Mesendoderm (in vitro differentiated cells): ENCODE measurements at regions not wholly inside any gene's neighbourhood (a gene's known extent, or its start where the extent isn't known, plus 50 kb on each side); places are given as distances from the start of the nearest gene placed in this dataset.
A peak's percentile ranks its signal among the peaks of the same experiment; 100 is the strongest.

ENCODE experiments used
- DNase-seq: peaks from one replicate; pipeline ENCODE4 v3.0.0; 2013
- H2AK5ac ChIP-seq: 2 replicates; pipeline ENCODE4 v1.6.1; 2013; ENCODE audit warnings: low read length, inconsistent platforms
- H2BK120ac ChIP-seq: 2 replicates; pipeline ENCODE4 v1.6.1; 2013; ENCODE audit warnings: low read depth, mild to moderate bottlenecking, low read length, moderate library complexity, mixed read lengths
- H2BK15ac ChIP-seq: replicated peaks from 2 replicates; pipeline ENCODE4 v1.6.1; 2013; ENCODE audit warnings: low read depth, mild to moderate bottlenecking, moderate library complexity
- H2BK5ac ChIP-seq: 2 replicates; pipeline ENCODE4 v1.6.1; 2013; ENCODE audit warnings: low read length, inconsistent platforms
- H3K18ac ChIP-seq: 2 replicates; pipeline ENCODE4 v1.6.1; 2013; ENCODE audit warnings: mild to moderate bottlenecking, low read length, mixed read lengths
- H3K23ac ChIP-seq: one replicate; pipeline ENCODE4 v1.6.1; 2013; ENCODE audit warnings: low read length
- H3K27ac ChIP-seq: 2 replicates; pipeline ENCODE4 v1.5.1; 2013; ENCODE audit warnings: low read depth, mild to moderate bottlenecking, inconsistent platforms, low read length, moderate library complexity
- H3K27me3 ChIP-seq: 2 replicates; pipeline ENCODE4 v1.6.1; 2013; ENCODE audit warnings: low read length, control low read depth, mild to moderate bottlenecking, inconsistent platforms; ENCODE audit not compliant: insufficient read depth, poor library complexity
- H3K36me3 ChIP-seq: 2 replicates; pipeline ENCODE4 v1.6.1; 2013; ENCODE audit warnings: low read length, inconsistent platforms; ENCODE audit not compliant: control insufficient read depth, insufficient read depth
- H3K4ac ChIP-seq: one replicate; pipeline ENCODE4 v1.6.1; 2013; ENCODE audit warnings: low read depth, mild to moderate bottlenecking, low read length, moderate library complexity
- H3K4me1 ChIP-seq: 2 replicates; pipeline ENCODE4 v1.6.1; 2013; ENCODE audit warnings: low read depth, low read length, inconsistent platforms; ENCODE audit not compliant: control insufficient read depth
- H3K4me2 ChIP-seq: 2 replicates; pipeline ENCODE4 v1.6.1; 2013; ENCODE audit warnings: low read length
- H3K4me3 ChIP-seq: 2 replicates; pipeline ENCODE4 v1.5.1; 2013; ENCODE audit warnings: mild to moderate bottlenecking, low read length
- H3K56ac ChIP-seq: one replicate; pipeline ENCODE4 v1.6.1; 2013; ENCODE audit warnings: low read length
- H3K79me1 ChIP-seq: 2 replicates; pipeline ENCODE4 v1.6.1; 2013; ENCODE audit warnings: low read length, inconsistent platforms
- H3K79me2 ChIP-seq: 2 replicates; pipeline ENCODE4 v1.6.1; 2013; ENCODE audit warnings: mild to moderate bottlenecking, low read length; ENCODE audit not compliant: control insufficient read depth, insufficient read depth
- H3K9ac ChIP-seq: 2 replicates; pipeline ENCODE4 v1.6.1; 2013; ENCODE audit warnings: low read length, inconsistent platforms
- H4K5ac ChIP-seq: one replicate; pipeline ENCODE4 v1.6.1; 2013; ENCODE audit warnings: low read length
- H4K8ac ChIP-seq: one replicate; pipeline ENCODE4 v1.6.1; 2013; ENCODE audit warnings: low read depth, mild to moderate bottlenecking, control low read depth, low read length, moderate library complexity
- WGBS: extraction: QIAGEN DNeasy Blood & Tissue Kit; methylation state at CpG from one replicate; pipeline ENCODE4 v1.1.7; 2013; ENCODE audit warnings: low lambda C conversion rate, missing lambda C conversion rate; ENCODE audit not compliant: insufficient coverage; ENCODE audit errors: extremely low coverage; 5-methylcytosine and 5-hydroxymethylcytosine counted together

DNA sequence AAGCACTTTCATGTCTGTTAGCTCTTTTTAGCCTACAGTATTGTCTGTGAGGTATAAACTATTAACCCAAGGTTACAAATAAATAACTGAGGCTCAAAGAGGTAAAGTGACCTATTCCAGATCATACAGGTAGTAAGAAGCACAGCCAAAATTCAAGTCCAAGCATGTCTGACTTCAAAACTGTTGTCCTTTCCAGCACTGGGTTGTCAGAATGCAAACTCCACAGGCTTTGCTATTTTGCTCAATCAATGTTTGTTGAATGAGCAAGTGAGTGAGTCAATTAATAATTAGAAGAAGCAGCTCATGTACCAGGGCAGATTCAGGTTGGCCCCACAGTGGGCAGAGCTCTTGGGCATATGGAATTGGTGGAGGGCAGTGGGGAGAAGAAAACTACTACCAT, 134.1 kb upstream of the ARHGEF9 start:
- H4K5ac ChIP-seq, result no peak overlapping the region
- H3K23ac ChIP-seq, result no peak overlapping the region
- no peaks in the 10 kb centered on the region for H3K79me1 ChIP-seq
- H3K27me3 ChIP-seq, result no peaks in the 10 kb centered on the region
- H3K18ac ChIP-seq, result no peak overlapping the region
- H3K9ac ChIP-seq, result no peak overlapping the region
- H3K56ac ChIP-seq, result no peak overlapping the region
- H2AK5ac ChIP-seq, result no peak overlapping the region
- H2BK5ac ChIP-seq, result no peak overlapping the region
- H3K4me3 ChIP-seq, result no peak overlapping the region
- peak; percentile 7 for DNase-seq
- H3K36me3 ChIP-seq, result no peaks in the 10 kb centered on the region
- H3K4me1 ChIP-seq, result no peaks in the 10 kb centered on the region
- H3K4me2 ChIP-seq, result no peak overlapping the region
- H2BK15ac ChIP-seq, result no peak overlapping the region
- H2BK120ac ChIP-seq, result no peak overlapping the region
- H3K79me2 ChIP-seq, result no peaks in the 10 kb centered on the region
- no peak overlapping the region for H4K8ac ChIP-seq
- H3K4ac ChIP-seq, result no peak overlapping the region
- no peak overlapping the region for H3K27ac ChIP-seq

DNA sequence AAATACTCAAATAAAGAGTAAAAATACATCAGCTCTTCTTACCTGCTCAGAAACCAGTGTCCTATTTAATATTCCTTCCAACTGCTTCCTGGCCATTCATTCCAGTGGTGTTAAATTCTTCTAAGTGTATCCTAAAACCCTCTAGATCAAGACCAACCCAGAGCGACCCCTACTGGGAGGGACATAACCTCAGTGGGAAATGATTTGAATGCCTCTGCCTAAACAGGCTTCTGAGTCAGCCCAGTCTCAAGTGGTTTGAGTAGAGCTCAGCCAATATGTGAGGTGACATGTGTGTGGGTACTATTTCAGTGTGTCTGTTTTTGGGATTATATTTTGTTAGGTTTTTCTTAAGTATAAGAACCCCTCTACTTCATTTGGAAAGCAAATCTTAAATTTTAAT, 133.6 kb upstream of the ARHGEF9 start:
- Histone ChIP-seq H2AK5ac (no peak overlapping the region), H3K18ac (no peak overlapping the region), H2BK15ac (no peak overlapping the region), H3K27me3 (no peaks in the 10 kb centered on the region), H3K79me1 (no peaks in the 10 kb centered on the region), H3K4me1 (no peaks in the 10 kb centered on the region), H3K4ac (no peak overlapping the region), H2BK120ac (no peak overlapping the region), H2BK5ac (no peak overlapping the region), H3K36me3 (no peaks in the 10 kb centered on the region), H3K56ac (no peak overlapping the region), H4K8ac (no peak overlapping the region), H3K23ac (no peak overlapping the region), H3K79me2 (no peaks in the 10 kb centered on the region), H3K27ac (no peak overlapping the region), H4K5ac (no peak overlapping the region), H3K4me2 (no peak overlapping the region), H3K4me3 (no peak overlapping the region), H3K9ac (no peak overlapping the region)
- peak; percentile 65 for DNase-seq
- no CpG with 5 or more reads among the region's 1 CpG for WGBS

DNA sequence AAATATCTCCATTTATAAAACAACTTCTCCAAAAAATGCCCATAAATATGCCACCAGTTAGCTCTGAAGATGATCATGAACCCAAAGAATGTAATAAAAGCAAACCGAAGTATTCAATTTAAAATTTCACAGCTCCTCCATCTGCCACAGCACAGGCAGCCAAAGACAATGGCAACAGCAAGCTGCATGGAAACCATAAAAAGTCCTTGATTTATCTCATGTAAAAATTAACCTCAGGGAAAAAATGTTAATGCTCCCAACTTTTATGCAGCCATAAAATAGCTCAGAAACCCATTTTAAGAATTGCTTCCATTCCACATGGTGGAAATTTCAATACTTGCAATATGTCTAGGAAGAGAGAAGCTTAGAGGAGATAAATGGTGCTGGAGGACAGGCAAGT, 132.3 kb upstream of the ARHGEF9 start:
- no peak overlapping the region for H3K4me3 ChIP-seq
- no peak overlapping the region for H2BK5ac ChIP-seq
- DNase-seq, result no peak
- no peak overlapping the region for H3K4me2 ChIP-seq
- no peak overlapping the region for H2BK15ac ChIP-seq
- H3K18ac ChIP-seq, result no peak overlapping the region
- H3K36me3 ChIP-seq, result no peaks in the 10 kb centered on the region
- H3K27ac ChIP-seq, result no peak overlapping the region
- H3K4ac ChIP-seq, result no peak overlapping the region
- H3K79me1 ChIP-seq, result no peaks in the 10 kb centered on the region
- H2BK120ac ChIP-seq, result no peak overlapping the region
- no peaks in the 10 kb centered on the region for H3K79me2 ChIP-seq
- H4K8ac ChIP-seq, result no peak overlapping the region
- no peak overlapping the region for H2AK5ac ChIP-seq
- no peak overlapping the region for H3K9ac ChIP-seq
- no peak overlapping the region for H3K56ac ChIP-seq
- H4K5ac ChIP-seq, result no peak overlapping the region
- H3K23ac ChIP-seq, result no peak overlapping the region
- WGBS, result no CpG with 5 or more reads among the region's 1 CpG
- no peaks in the 10 kb centered on the region for H3K4me1 ChIP-seq
- H3K27me3 ChIP-seq, result no peaks in the 10 kb centered on the region

DNA sequence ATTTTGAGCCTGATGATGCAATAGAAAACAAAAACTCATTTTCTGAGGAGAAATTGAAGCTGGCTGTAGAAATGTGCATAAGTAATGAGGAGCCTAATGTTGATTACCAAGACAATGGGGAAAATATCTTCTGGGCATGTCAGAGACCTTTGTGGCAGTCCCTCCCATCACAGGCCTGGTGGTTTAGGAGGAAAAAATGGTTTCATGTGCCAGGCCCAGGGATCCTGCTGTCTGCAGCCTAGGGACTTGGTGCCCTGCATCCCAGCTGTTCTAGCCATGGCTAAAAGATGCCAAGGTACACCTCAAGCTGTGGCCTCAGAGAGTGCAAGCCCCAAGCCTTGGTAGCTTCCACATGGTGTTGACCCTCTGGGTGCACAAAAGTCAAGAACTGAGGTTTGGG, 128.7 kb upstream of the ARHGEF9 start:
- Histone ChIP-seq H2BK120ac (no peak overlapping the region), H3K79me2 (no peaks in the 10 kb centered on the region), H3K4ac (no peak overlapping the region), H3K79me1 (no peaks in the 10 kb centered on the region), H3K27ac (no peak overlapping the region), H3K36me3 (no peaks in the 10 kb centered on the region), H3K56ac (no peak overlapping the region), H4K5ac (no peak overlapping the region), H3K4me1 (no peaks in the 10 kb centered on the region), H2AK5ac (no peak overlapping the region), H2BK15ac (no peak overlapping the region), H3K4me2 (no peak overlapping the region), H3K27me3 (no peaks in the 10 kb centered on the region), H2BK5ac (no peak overlapping the region), H3K18ac (no peak overlapping the region), H4K8ac (no peak overlapping the region), H3K4me3 (no peak overlapping the region), H3K9ac (no peak overlapping the region), H3K23ac (no peak overlapping the region)
- DNase-seq, result no peak

DNA sequence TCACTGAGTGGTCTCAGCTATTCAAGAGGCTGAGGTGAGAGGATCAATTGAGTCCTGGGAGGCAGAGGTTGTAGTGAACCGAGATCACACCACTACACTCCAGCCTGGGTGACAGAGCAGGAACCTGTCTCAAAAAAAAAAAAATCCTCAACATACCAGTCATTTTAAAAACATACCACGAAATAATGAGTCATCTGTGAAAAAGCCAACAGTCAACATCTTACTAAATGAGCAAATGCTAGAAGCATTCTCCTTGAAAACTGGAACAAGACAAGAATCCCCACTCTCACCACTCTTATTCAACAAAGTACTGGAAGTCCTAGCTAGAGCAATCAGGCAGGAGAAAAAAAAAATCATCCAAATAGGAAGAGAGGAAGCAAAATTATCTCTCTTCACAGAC, 104.0 kb upstream of the ARHGEF9 start:
- H3K9ac ChIP-seq, result no peak overlapping the region
- no peak overlapping the region for H3K4me2 ChIP-seq
- H2BK5ac ChIP-seq, result no peak overlapping the region
- no peak overlapping the region for H2BK120ac ChIP-seq
- H3K79me2 ChIP-seq, result no peaks in the 10 kb centered on the region
- H2BK15ac ChIP-seq, result no peak overlapping the region
- H3K18ac ChIP-seq, result no peak overlapping the region
- H3K4me3 ChIP-seq, result no peak overlapping the region
- H4K8ac ChIP-seq, result no peak overlapping the region
- no peak overlapping the region for H4K5ac ChIP-seq
- no CpG with 5 or more reads among the region's 2 CpGs for WGBS
- peak; percentile 9 for DNase-seq
- H3K4me1 ChIP-seq, result no peaks in the 10 kb centered on the region
- no peak overlapping the region for H3K4ac ChIP-seq
- no peaks in the 10 kb centered on the region for H3K27me3 ChIP-seq
- no peaks in the 10 kb centered on the region for H3K79me1 ChIP-seq
- no peak overlapping the region for H3K23ac ChIP-seq
- H3K56ac ChIP-seq, result no peak overlapping the region
- H2AK5ac ChIP-seq, result no peak overlapping the region
- H3K36me3 ChIP-seq, result no peaks in the 10 kb centered on the region
- no peak overlapping the region for H3K27ac ChIP-seq

DNA sequence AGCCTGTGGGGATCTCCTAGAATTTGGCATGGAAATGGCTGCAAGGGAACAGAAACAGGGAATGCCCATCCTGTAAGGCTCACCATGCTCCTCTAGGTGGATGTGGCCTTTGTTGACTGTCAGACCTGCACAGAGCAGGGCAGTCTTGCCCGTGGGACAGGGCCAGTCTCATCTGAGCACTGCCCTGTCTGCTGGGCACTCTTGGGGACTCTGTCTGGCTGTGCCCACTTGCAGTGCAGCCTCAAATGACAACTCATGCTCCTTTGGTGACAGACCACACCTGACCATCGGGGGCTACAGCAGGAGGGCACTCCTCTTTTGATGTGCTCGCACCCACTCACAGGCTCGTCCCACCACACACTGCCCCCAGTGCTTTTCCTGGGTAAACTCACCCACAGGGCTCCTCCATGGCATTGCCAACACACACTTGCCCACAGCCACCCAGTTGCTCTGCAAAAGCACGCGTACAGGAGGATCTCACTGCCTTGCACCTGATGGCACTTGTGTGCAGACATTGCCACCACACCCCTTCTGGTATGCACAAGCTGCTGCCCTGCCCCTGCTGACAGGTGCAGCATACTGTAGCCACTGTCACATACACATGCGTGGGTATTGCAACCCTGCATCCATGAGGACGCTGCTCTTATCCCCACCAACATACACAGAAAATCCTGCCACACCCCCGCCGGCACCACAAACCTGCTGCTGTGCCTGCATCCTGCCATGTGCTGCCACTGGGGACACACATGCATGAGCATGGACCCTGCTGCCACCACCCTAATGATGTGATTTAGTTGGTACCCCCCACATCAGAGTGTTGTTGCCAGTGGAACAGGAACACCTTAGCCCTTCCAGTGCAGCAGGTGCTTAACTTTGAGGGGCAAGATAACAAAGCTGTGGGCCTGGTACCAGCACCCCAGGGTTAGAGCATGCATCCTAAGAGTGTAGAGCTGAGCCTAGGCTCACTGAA, 100.1 kb upstream of the ARHGEF9 start:
- no peak overlapping the region for H2BK15ac ChIP-seq
- H3K23ac ChIP-seq, result no peak overlapping the region
- no peak for DNase-seq
- no peaks in the 10 kb centered on the region for H3K79me1 ChIP-seq
- no peak overlapping the region for H3K18ac ChIP-seq
- H3K4me2 ChIP-seq, result no peak overlapping the region
- H3K36me3 ChIP-seq, result no peaks in the 10 kb centered on the region
- H3K4me3 ChIP-seq, result no peak overlapping the region
- H3K56ac ChIP-seq, result no peak overlapping the region
- H3K4me1 ChIP-seq, result no peaks in the 10 kb centered on the region
- no peak overlapping the region for H3K4ac ChIP-seq
- H4K5ac ChIP-seq, result no peak overlapping the region
- no peaks in the 10 kb centered on the region for H3K79me2 ChIP-seq
- no CpG with 5 or more reads among the region's 10 CpGs for WGBS
- no peak overlapping the region for H2BK5ac ChIP-seq
- H2AK5ac ChIP-seq, result no peak overlapping the region
- no peak overlapping the region for H3K9ac ChIP-seq
- no peak overlapping the region for H4K8ac ChIP-seq
- no peak overlapping the region for H2BK120ac ChIP-seq
- no peaks in the 10 kb centered on the region for H3K27me3 ChIP-seq
- no peak overlapping the region for H3K27ac ChIP-seq
